K562 (cell line): ENCODE measurements at regions not wholly inside any gene's neighbourhood (a gene's known extent, or its start where the extent isn't known, plus 50 kb on each side); places are given as distances from the start of the nearest gene placed in this dataset.

Source experiments
- CLOCK ChIP-seq: fragments of 250-450 bp; sonication (Bioruptor Pico); IDR thresholded peaks from 2 replicates; pipeline ENCODE4 v1.4.0; 2020; ENCODE audit warnings: mild to moderate bottlenecking, moderate library complexity, borderline replicate concordance
- MGA ChIP-seq: fragments of 450-650 bp; IDR thresholded peaks from 2 replicates; pipeline ENCODE4 v1.6.1; 2016; ENCODE audit warnings: mild to moderate bottlenecking, moderate library complexity
- MITF ChIP-seq: IDR thresholded peaks from 2 replicates; pipeline ENCODE4 v1.6.1; 2014; ENCODE audit warnings: antibody characterized with exemption
- RAD21 ChIP-seq, 2 experiments: fragments of 250-450 bp in 1 of 2; fragments of 450-650 bp in 1 of 2; sonication (Bioruptor Pico) in 1 of 2; formaldehyde crosslinking in 1 of 2; IDR thresholded peaks in 1 of 2; conservative IDR thresholded peaks in 1 of 2; 2 replicates each; pipeline versions ENCODE4 v1.4.0 to v1.8.0; 2020 to 2022; ENCODE audit warnings: mild to moderate bottlenecking in 2 of 2, moderate library complexity in 1 of 2
- RBM15 ChIP-seq: fragments of 200-400 bp; formaldehyde crosslinking; IDR thresholded peaks from 2 replicates; pipeline ENCODE4 v1.6.1; 2018; ENCODE audit warnings: mild to moderate bottlenecking, low read length, moderate library complexity; ENCODE audit not compliant: insufficient read depth
- TRIM24 ChIP-seq, 2 experiments: fragments of 450-650 bp; IDR thresholded peaks; 2 replicates each; pipeline ENCODE4 v1.6.1; 2016
- ZNF197 ChIP-seq: fragments of 200-800 bp; sonication (Bioruptor generic); IDR thresholded peaks from 2 replicates; pipeline ENCODE4 v1.6.1; 2016; ENCODE audit warnings: low read depth, missing genetic modification characterization, missing compliant biosample characterization
- ZNF217 ChIP-seq: sonication (generic); formaldehyde crosslinking; IDR thresholded peaks from 2 replicates; pipeline ENCODE4 v1.8.0; 2022; ENCODE audit warnings: mild to moderate bottlenecking, missing genetic modification reagents
- ZNF507 ChIP-seq: conservative IDR thresholded peaks from 2 replicates; pipeline ENCODE4 v1.6.1; 2017; ENCODE audit warnings: missing genetic modification characterization, missing compliant biosample characterization
- ZNF77 ChIP-seq: fragments of 250-450 bp; sonication (Bioruptor Pico); IDR thresholded peaks from 2 replicates; pipeline ENCODE4 v1.5.0; 2020
- TF ChIP-seq, protein P1 (sequence below): fragments of 450-650 bp; IDR thresholded peaks from 2 replicates; pipeline ENCODE4 v1.6.1; 2016; ENCODE audit warnings: antibody characterized with exemption

DNA sequence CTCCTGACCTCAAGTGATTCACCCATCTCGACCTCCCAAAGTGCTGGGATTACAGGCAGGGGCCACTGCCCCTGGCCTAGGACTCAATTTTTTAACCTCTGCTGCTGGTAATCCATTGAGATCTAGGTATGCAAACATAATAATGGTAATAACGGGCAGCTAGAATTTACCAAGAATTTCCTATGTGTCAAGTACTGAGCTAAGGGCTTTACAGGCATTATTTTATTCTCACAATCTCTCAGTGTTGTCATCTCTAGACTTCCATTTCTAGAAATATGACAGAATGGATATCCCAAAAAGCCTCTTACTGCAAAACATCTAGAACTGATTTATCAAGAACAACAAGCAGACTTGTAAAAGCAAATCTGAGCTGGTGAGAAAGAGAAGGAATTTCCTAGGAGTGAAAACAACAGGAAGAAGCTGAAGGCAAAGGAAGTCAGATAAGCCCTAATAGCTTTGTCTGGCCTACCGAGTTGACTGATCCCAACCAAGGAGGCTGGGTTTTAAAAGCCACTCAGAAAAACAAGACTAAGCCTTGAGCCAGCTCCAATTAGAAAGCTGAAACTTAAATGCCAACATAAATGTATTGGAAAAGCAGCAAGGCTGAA is 70.6 kb downstream of the CCDC71L start (continued):
- TF ChIP-seq MGA (no peak), MITF (no peak), CLOCK (no peak), ZNF507 (no peak), ZNF77 (no peak), TRIM24 (IDR thresholded peaks at IDR 0.05) (peak in 1 of 2 experiments; percentile 33; a peak in 1 of 4 replicates), ZNF217 (CRISPR knock-in tag) (no peak), RAD21 (CRISPR knock-in tag; conservative IDR thresholded peaks at IDR 0.05 in 1 of 2, IDR thresholded peaks at IDR 0.05 in 1 of 2) (peak in 1 of 2 experiments; percentile 38; a peak in 3 of 4 replicates), RBM15 (no peak), ZNF197 (CRISPR knock-in tag) (no peak)
- TF ChIP-seq, protein P1, sequence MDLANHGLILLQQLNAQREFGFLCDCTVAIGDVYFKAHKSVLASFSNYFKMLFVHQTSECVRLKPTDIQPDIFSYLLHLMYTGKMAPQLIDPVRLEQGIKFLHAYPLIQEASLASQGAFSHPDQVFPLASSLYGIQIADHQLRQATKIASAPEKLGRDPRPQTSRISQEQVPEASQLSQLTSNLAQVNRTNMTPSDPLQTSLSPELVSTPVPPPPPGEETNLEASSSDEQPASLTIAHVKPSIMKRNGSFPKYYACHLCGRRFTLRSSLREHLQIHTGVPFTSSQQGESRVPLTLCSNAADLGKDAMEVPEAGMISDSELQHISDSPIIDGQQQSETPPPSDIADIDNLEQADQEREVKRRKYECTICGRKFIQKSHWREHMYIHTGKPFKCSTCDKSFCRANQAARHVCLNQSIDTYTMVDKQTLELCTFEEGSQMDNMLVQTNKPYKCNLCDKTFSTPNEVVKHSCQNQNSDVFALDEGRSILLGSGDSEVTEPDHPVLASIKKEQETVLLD, result no peak
